Middle frontal gyrus (tissue), 1 donor: ENCODE measurements at regions not wholly inside any gene's neighbourhood (a gene's known extent, or its start where the extent isn't known, plus 50 kb on each side); places are given as distances from the start of the nearest gene placed in this dataset.

Experiments used
- DNase-seq: peaks from one replicate; pipeline ENCODE4 v3.0.0-alpha.2; 2015; ENCODE audit warnings: low spot score; ENCODE audit errors: extremely low spot score

- no peak for DNase-seq
These were observed 186.7 kb downstream of the BMP2 start for GRCh38 chr20:6954219-6954618.

- DNase-seq = no peak
These were observed 188.6 kb downstream of the BMP2 start for GRCh38 chr20:6956056-6956455.

GRCh38 chr20:6956574-6956973 is 189.1 kb downstream of the BMP2 start:
- DNase-seq = no peak

- no peak for DNase-seq
These were observed 192.4 kb downstream of the BMP2 start for GRCh38 chr20:6959900-6960312.

DNA sequence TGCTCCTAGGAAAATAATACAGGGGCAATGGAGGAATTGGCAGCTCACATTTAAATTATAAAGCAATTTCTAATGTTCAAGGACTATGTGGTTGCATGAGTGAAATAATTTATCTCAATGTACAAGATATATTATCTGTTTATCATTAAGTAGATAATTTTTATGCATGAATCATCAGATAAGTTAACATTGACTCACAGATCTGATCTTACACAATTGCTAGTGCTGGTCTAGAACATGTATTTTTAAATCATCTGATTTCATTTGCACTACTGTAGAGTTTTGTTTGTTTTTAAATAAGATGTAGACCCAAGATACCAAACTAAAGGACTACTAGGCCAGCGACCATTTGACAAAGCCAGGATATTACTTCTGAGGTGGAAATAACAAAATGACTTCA is 199.2 kb downstream of the BMP2 start:
- DNase-seq = no peak

- no peak for DNase-seq
These were observed 207.4 kb downstream of the BMP2 start for GRCh38 chr20:6974838-6975237.

GRCh38 chr20:6975311-6975710 is 207.8 kb downstream of the BMP2 start:
- DNase-seq = no peak

- DNase-seq = no peak
These were observed 208.8 kb downstream of the BMP2 start for GRCh38 chr20:6976106-6976900.

- DNase-seq = no peak
These were observed 212.1 kb downstream of the BMP2 start for GRCh38 chr20:6979621-6980020.

DNA sequence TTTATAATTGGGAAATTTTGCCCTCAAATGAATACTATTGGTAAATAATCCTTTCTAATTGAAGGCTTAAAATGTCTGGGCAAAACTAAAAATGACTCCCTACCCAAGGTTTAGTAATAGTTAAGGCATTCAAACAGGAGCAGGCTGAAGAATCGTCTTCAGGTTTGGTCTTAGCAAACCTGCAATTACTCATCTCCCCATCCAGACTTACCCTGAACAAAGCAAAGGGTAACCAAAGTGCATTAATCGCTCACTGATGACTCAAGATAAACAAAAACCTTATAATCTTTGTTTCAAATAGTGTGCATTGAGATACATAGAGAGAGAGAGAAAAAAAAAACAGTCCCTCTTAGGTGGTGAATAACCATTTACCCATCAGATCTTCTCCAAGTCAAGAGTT is 225.5 kb downstream of the BMP2 start:
- no peak for DNase-seq

- DNase-seq = no peak
These were observed 226.0 kb downstream of the BMP2 start for GRCh38 chr20:6993511-6993910.

DNA sequence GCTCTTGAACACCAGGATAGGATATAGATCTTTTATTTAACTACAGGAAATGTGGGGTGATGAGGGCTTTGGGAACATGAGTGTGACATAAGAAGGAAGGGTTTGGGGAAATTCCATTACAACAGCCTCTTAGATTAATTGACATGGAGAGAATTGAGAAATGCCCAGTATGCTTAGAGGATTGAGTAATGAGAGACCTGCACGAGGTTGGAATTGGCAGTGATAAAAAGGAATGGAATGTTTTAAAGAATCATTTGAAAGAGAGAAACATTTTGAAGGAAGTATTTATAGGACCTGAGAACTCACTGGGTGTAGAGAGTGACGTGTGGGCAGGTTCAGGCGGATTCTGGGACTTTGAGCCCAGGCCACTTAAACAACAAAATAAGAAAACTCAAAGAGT is 227.0 kb downstream of the BMP2 start:
- DNase-seq = no peak

GRCh38 chr20:6998909-6999308 is 231.4 kb downstream of the BMP2 start:
- no peak for DNase-seq

- DNase-seq = no peak
These were observed 231.9 kb downstream of the BMP2 start for GRCh38 chr20:6999381-6999780.

DNA sequence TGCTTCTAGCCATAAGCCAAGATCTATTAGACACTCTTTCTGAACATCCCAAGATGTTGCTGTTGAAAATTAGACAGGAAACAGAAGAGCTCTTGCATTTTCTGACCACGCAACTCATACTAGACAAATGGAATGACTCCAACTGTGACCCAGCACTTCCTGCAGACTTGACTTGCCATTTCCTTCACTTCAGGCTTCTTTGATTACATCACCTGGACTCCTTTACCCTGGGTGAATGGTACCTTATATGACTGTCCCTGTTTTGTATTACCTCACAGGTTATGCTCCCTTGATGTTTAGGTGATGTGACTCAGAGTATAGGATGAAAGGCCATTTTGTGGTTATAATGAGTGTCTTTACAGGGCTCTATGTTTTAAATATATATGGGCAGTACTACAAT is 236.1 kb downstream of the BMP2 start:
- DNase-seq = no peak

DNA sequence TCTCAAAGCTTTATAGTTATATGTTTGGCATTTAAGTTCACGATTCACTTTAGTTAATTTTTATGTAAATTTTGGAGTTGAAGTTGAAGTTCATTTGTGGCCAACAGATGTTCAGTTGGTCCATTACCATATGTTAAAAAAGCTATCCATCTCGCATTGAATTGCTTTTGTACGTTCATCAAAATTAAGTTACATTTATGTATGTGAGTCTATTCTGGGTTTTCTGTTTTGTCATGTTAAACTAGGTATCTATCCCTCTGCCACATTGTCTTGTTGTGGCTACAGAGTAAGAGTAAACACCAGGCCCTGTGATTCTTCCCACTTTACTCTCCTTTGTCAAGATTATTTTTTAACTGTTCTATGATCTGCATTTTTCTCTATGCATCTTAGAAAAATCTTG is 237.3 kb downstream of the BMP2 start:
- DNase-seq = no peak

- DNase-seq = no peak
These were observed 243.0 kb downstream of the BMP2 start for GRCh38 chr20:7010527-7010926.

- no peak for DNase-seq
These were observed 247.8 kb downstream of the BMP2 start for GRCh38 chr20:7015257-7015656.

- no peak for DNase-seq
These were observed 255.1 kb downstream of the BMP2 start for GRCh38 chr20:7022597-7022996.

DNA sequence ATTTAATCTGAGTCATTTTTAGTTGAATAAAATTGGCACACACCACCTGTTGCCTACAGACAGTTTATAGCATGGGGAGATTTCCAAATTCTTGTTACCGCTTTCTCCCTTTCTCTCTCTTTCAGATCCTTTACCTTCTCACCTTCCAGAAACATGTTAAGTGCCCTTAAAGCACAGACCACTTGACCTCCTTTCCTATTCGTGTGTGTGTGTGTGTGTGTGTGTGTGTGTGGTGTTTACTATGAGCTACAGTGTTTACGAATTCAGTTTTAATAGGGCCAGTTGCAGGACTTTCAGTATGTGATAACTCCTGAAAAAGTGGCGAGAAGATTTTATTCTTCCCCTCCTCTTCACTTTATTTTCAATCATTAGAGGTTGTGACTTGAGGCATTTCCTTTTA is 258.1 kb downstream of the BMP2 start:
- DNase-seq = no peak

DNA sequence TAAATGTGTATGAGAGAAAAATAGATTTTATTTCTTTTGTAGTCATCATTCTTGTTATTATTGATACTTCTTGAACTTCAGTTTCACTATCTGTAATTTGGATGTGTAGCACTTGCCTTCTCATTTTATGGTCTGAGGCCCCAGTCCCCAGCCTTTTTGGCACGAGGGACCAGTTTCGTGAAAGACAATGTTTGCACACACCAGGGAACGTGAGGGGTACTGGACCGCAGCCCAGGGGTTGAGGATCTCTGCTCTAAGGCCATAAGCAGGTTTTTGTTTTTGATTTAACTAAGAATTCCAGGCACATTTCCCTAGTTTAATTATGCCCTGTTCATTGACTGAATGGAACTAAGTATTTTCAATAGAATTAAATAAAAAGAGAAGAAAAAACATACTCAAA is 261.5 kb downstream of the BMP2 start:
- DNase-seq = no peak

GRCh38 chr20:7031222-7031621 is 263.7 kb downstream of the BMP2 start:
- DNase-seq = no peak

DNA sequence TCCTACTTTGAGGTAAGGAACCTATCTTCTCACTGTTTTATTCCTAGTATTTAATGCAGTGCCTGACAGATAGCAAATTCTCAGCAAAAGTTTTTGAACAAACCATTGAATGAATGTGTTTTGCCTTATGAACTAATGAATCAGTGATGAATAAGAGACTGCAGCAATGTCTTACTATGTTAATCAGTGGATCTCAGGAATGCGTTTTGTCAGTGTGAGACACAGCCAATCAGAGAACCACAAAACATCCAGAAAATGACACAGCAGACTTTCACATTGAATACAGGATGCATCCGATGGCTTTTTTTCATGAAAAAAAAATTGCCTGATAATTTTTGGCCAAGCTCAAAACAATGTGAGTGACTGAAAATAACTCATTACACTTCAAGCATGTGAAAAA is 270.5 kb downstream of the BMP2 start:
- no peak for DNase-seq

DNA sequence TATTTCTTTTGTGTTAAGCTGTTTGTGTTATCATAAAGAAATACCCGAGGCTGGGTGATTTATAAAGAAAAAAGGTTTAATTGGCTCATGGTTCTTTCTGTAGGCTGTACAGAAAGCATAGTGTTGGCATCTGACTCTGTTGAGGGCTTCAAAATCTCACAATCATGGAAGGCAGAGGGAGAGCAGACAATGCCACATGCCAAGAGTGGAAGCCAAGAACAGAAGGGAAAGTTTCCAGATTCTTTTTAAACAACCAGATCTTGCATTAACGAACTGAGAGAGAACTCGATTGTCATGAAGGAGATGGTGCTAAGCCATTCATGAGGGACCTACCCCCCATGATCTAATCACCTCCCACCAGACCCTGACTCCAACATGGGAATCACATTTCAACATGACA is 290.1 kb downstream of the BMP2 start:
- DNase-seq = no peak
